ENCODE measurements at regions not wholly inside any gene's neighbourhood (a gene's known extent, or its start where the extent isn't known, plus 50 kb on each side); places are given as distances from the start of the nearest gene placed in this dataset.
"Not testable (repeated sequence)": the region's sequence is repeated elsewhere in the genome, so short reads cannot be mapped to it uniquely, and the experiment has no call there.

- Mint-ChIP-seq H3K36me3 (ENCODE audit: low read depth) (no peaks in the 10 kb centered on the region), H3K4me3 (no peak overlapping the region), H3K27me3 (no peaks in the 10 kb centered on the region), H3K4me1 (no peaks in the 10 kb centered on the region), H3K9me3 (peaks cover 7% of the 10 kb centered on the region), H3K27ac (no peak overlapping the region)
- ATAC-seq (replicated peaks), result no peak
Measured at GRCh38 chr21:24423546-24423945, 1183.7 kb downstream of the MRPL39 start.

- no peak overlapping the region for H3K27ac Mint-ChIP-seq
- no peaks in the 10 kb centered on the region for H3K36me3 Mint-ChIP-seq (ENCODE audit: low read depth)
- H3K9me3 Mint-ChIP-seq, result peaks cover 7% of the 10 kb centered on the region
- H3K4me3 Mint-ChIP-seq, result no peak overlapping the region
- no peaks in the 10 kb centered on the region for H3K27me3 Mint-ChIP-seq
- no peaks in the 10 kb centered on the region for H3K4me1 Mint-ChIP-seq
- no peak for ATAC-seq (replicated peaks)
Measured at GRCh38 chr21:24420689-24421088, 1186.6 kb downstream of the MRPL39 start.

- ATAC-seq (replicated peaks); H3K4me1 Mint-ChIP-seq; H3K27me3 Mint-ChIP-seq: not testable (repeated sequence)
Measured at GRCh38 chr21:24419641-24420040, 1187.6 kb downstream of the MRPL39 start.

GRCh38 chr21:24418671-24419070 is 1188.6 kb downstream of the MRPL39 start:
- H3K27me3 Mint-ChIP-seq, result no peaks in the 10 kb centered on the region
- ATAC-seq (replicated peaks), result no peak
- H3K27ac Mint-ChIP-seq, result no peak overlapping the region
- H3K4me3 Mint-ChIP-seq, result no peak overlapping the region
- no peaks in the 10 kb centered on the region for H3K36me3 Mint-ChIP-seq (ENCODE audit: low read depth)
- peaks cover 10% of the 10 kb centered on the region for H3K9me3 Mint-ChIP-seq
- H3K4me1 Mint-ChIP-seq, result no peaks in the 10 kb centered on the region

More at GRCh38 chr21:24419641-24420040, 1187.6 kb downstream of the MRPL39 start:
- not testable (repeated sequence) for H3K9me3 Mint-ChIP-seq; H3K27ac Mint-ChIP-seq; H3K4me3 Mint-ChIP-seq; H3K36me3 Mint-ChIP-seq (ENCODE audit: low read depth)

- no peak overlapping the region for H3K27ac Mint-ChIP-seq
Measured at GRCh38 chr21:24411429-24411828, 1195.9 kb downstream of the MRPL39 start.

GRCh38 chr21:24403221-24403620 is 1204.1 kb downstream of the MRPL39 start:
- Mint-ChIP-seq H3K27ac (no peak overlapping the region), H3K4me1 (no peaks in the 10 kb centered on the region), H3K27me3 (no peaks in the 10 kb centered on the region), H3K36me3 (ENCODE audit: low read depth) (no peaks in the 10 kb centered on the region), H3K9me3 (no peaks in the 10 kb centered on the region), H3K4me3 (no peak overlapping the region)
- ATAC-seq (replicated peaks), result no peak

More at GRCh38 chr21:24411429-24411828, 1195.9 kb downstream of the MRPL39 start:
- peaks cover 3% of the 10 kb centered on the region for H3K9me3 Mint-ChIP-seq
- no peaks in the 10 kb centered on the region for H3K27me3 Mint-ChIP-seq
- H3K4me1 Mint-ChIP-seq, result no peaks in the 10 kb centered on the region
- H3K4me3 Mint-ChIP-seq, result no peak overlapping the region
- H3K36me3 Mint-ChIP-seq (ENCODE audit: low read depth), result no peaks in the 10 kb centered on the region
- ATAC-seq (replicated peaks), result no peak

GRCh38 chr21:24395320-24395923 is 1211.9 kb downstream of the MRPL39 start:
- no peaks in the 10 kb centered on the region for H3K4me1 Mint-ChIP-seq
- H3K36me3 Mint-ChIP-seq (ENCODE audit: low read depth), result no peaks in the 10 kb centered on the region
- H3K4me3 Mint-ChIP-seq, result no peak overlapping the region
- ATAC-seq (replicated peaks), result no peak
- H3K9me3 Mint-ChIP-seq, result peaks cover 4% of the 10 kb centered on the region
- H3K27ac Mint-ChIP-seq, result no peak overlapping the region
- H3K27me3 Mint-ChIP-seq, result no peaks in the 10 kb centered on the region

- no peaks in the 10 kb centered on the region for H3K9me3 Mint-ChIP-seq
- no peaks in the 10 kb centered on the region for H3K4me1 Mint-ChIP-seq
- H3K4me3 Mint-ChIP-seq, result no peak overlapping the region
- H3K27me3 Mint-ChIP-seq, result no peaks in the 10 kb centered on the region
- ATAC-seq (replicated peaks), result peak; percentile 37
- H3K27ac Mint-ChIP-seq, result no peak overlapping the region
- no peaks in the 10 kb centered on the region for H3K36me3 Mint-ChIP-seq (ENCODE audit: low read depth)
Measured at GRCh38 chr21:24375201-24375600, 1232.1 kb downstream of the MRPL39 start.

GRCh38 chr21:24372506-24372905 is 1234.8 kb downstream of the MRPL39 start:
- H3K4me3 Mint-ChIP-seq, result no peak overlapping the region
- no peaks in the 10 kb centered on the region for H3K4me1 Mint-ChIP-seq
- no peak for ATAC-seq (replicated peaks)
- H3K27me3 Mint-ChIP-seq, result no peaks in the 10 kb centered on the region
- no peaks in the 10 kb centered on the region for H3K36me3 Mint-ChIP-seq (ENCODE audit: low read depth)
- H3K9me3 Mint-ChIP-seq, result no peaks in the 10 kb centered on the region
- no peak overlapping the region for H3K27ac Mint-ChIP-seq

- H3K4me1 Mint-ChIP-seq, result no peaks in the 10 kb centered on the region
- no peak for ATAC-seq (replicated peaks)
- no peak overlapping the region for H3K4me3 Mint-ChIP-seq
- H3K27ac Mint-ChIP-seq, result no peak overlapping the region
- no peaks in the 10 kb centered on the region for H3K27me3 Mint-ChIP-seq
- H3K9me3 Mint-ChIP-seq, result no peaks in the 10 kb centered on the region
- H3K36me3 Mint-ChIP-seq (ENCODE audit: low read depth), result no peaks in the 10 kb centered on the region
Measured at GRCh38 chr21:24369746-24370145, 1237.5 kb downstream of the MRPL39 start.

GRCh38 chr21:24369278-24369677 is 1238.0 kb downstream of the MRPL39 start:
- Mint-ChIP-seq H3K27ac (no peak overlapping the region), H3K4me3 (no peak overlapping the region), H3K36me3 (ENCODE audit: low read depth) (no peaks in the 10 kb centered on the region), H3K27me3 (no peaks in the 10 kb centered on the region), H3K9me3 (no peaks in the 10 kb centered on the region), H3K4me1 (no peaks in the 10 kb centered on the region)
- no peak for ATAC-seq (replicated peaks)

GRCh38 chr21:24367936-24368335 is 1239.3 kb downstream of the MRPL39 start:
- H3K27me3 Mint-ChIP-seq, result no peaks in the 10 kb centered on the region

GRCh38 chr21:24353492-24353891 is 1253.8 kb downstream of the MRPL39 start:
- H3K27me3 Mint-ChIP-seq, result no peaks in the 10 kb centered on the region
- no peak overlapping the region for H3K4me3 Mint-ChIP-seq
- no peak overlapping the region for H3K27ac Mint-ChIP-seq
- H3K9me3 Mint-ChIP-seq, result no peaks in the 10 kb centered on the region
- no peak for ATAC-seq (replicated peaks)
- H3K36me3 Mint-ChIP-seq (ENCODE audit: low read depth), result no peaks in the 10 kb centered on the region
- no peaks in the 10 kb centered on the region for H3K4me1 Mint-ChIP-seq

More at GRCh38 chr21:24367936-24368335, 1239.3 kb downstream of the MRPL39 start:
- Mint-ChIP-seq H3K36me3 (ENCODE audit: low read depth) (no peaks in the 10 kb centered on the region), H3K4me3 (no peak overlapping the region), H3K4me1 (no peaks in the 10 kb centered on the region), H3K9me3 (no peaks in the 10 kb centered on the region), H3K27ac (no peak overlapping the region)
- no peak for ATAC-seq (replicated peaks)

GRCh38 chr21:24339406-24339805 is 1267.9 kb downstream of the MRPL39 start:
- no peaks in the 10 kb centered on the region for H3K27me3 Mint-ChIP-seq

GRCh38 chr21:24336491-24336890 is 1270.8 kb downstream of the MRPL39 start:
- H3K36me3 Mint-ChIP-seq (ENCODE audit: low read depth), result no peaks in the 10 kb centered on the region
- H3K4me1 Mint-ChIP-seq, result no peaks in the 10 kb centered on the region
- H3K27me3 Mint-ChIP-seq, result no peaks in the 10 kb centered on the region
- H3K9me3 Mint-ChIP-seq, result no peaks in the 10 kb centered on the region
- H3K4me3 Mint-ChIP-seq, result no peak overlapping the region
- ATAC-seq (replicated peaks), result no peak
- no peak overlapping the region for H3K27ac Mint-ChIP-seq

More at GRCh38 chr21:24339406-24339805, 1267.9 kb downstream of the MRPL39 start:
- no peak for ATAC-seq (replicated peaks)
- Mint-ChIP-seq H3K36me3 (ENCODE audit: low read depth) (no peaks in the 10 kb centered on the region), H3K4me1 (no peaks in the 10 kb centered on the region), H3K27ac (no peak overlapping the region), H3K9me3 (no peaks in the 10 kb centered on the region), H3K4me3 (no peak overlapping the region)

- Mint-ChIP-seq H3K9me3 (no peaks in the 10 kb centered on the region), H3K36me3 (ENCODE audit: low read depth) (no peaks in the 10 kb centered on the region), H3K27ac (no peak overlapping the region), H3K4me1 (no peaks in the 10 kb centered on the region), H3K27me3 (no peaks in the 10 kb centered on the region), H3K4me3 (no peak overlapping the region)
- no peak for ATAC-seq (replicated peaks)
Measured at GRCh38 chr21:24323536-24323935, 1283.7 kb downstream of the MRPL39 start.
